Heart right ventricle (tissue), 16 donors: ENCODE measurements at regions not wholly inside any gene's neighbourhood (a gene's known extent, or its start where the extent isn't known, plus 50 kb on each side); places are given as distances from the start of the nearest gene placed in this dataset.

ENCODE experiments used
- ATAC-seq, 8 donors: fragments of 200-7000 bp; cut with Tn5 transposase; one replicate each; pipeline ENCODE4 v1.9.1; 2020; ENCODE audit warnings: mild to moderate bottlenecking in 8 of 8, moderate library complexity in 8 of 8, moderate number of reproducible peaks in 1 of 8
- DNase-seq, 2 donors: peaks; one replicate each; pipeline ENCODE4 v3.0.0-alpha.2; 2020
- H3K27ac ChIP-seq, 10 donors: fragments of 200-600 bp; sonication (generic) in 2 of 10; one replicate each; pipeline versions ENCODE4 v1.5.0 to v1.8.0; 2020 to 2022; ENCODE audit warnings: mild to moderate bottlenecking in 3 of 10
- H3K27me3 ChIP-seq, 7 donors: fragments of 200-600 bp; one replicate each; pipeline ENCODE4 v1.8.0; 2021 to 2022; ENCODE audit warnings: mild to moderate bottlenecking in 2 of 7
- H3K36me3 ChIP-seq, 9 donors: fragments of 200-600 bp; sonication (generic) in 1 of 9; one replicate each; pipeline versions ENCODE4 v1.5.0 to v1.8.0; 2020 to 2022; ENCODE audit warnings: mild to moderate bottlenecking in 2 of 9
- H3K4me1 ChIP-seq, 9 donors: fragments of 200-600 bp; sonication (generic) in 1 of 9; one replicate each; pipeline versions ENCODE4 v1.5.0 to v1.8.0; 2020 to 2022; ENCODE audit warnings: mild to moderate bottlenecking in 4 of 9
- H3K4me3 ChIP-seq, 10 donors: fragments of 200-600 bp; sonication (generic) in 2 of 10; one replicate each; pipeline versions ENCODE4 v1.5.0 to v1.8.0; 2020 to 2022; ENCODE audit warnings: mild to moderate bottlenecking in 7 of 10, moderate library complexity in 2 of 10
- H3K9me3 ChIP-seq, 11 donors: fragments of 200-600 bp in 10 of 11; sonication (generic) in 2 of 11; one replicate each; pipeline versions ENCODE4 v1.5.0 to v1.8.0; 2013 to 2022; ENCODE audit warnings: mild to moderate bottlenecking in 2 of 11, control low read depth in 1 of 11, moderate library complexity in 1 of 11
- WGBS, 2 donors: extraction: QIAGEN DNeasy Blood & Tissue Kit; methylation state at CpG; one replicate each; pipeline ENCODE4 v1.1.7; 2013; ENCODE audit warnings: inconsistent platforms in 1 of 2; 5-methylcytosine and 5-hydroxymethylcytosine counted together
- intact Hi-C, 10 donors: fragments of 100-400 bp; cut with DNase I; formaldehyde crosslinking; loops; one replicate each; pipeline versions ENCODE4 v1.11.1 to v1.14.2; 2022
- TF ChIP-seq, protein P1 (sequence below), 9 donors: fragments of 200-600 bp; sonication (generic) in 2 of 9; IDR thresholded peaks; one replicate each; pipeline versions ENCODE4 v1.5.0 to v1.8.0; 2021 to 2022; ENCODE audit warnings: antibody characterized with exemption in 9 of 9, mild to moderate bottlenecking in 5 of 9, moderate library complexity in 1 of 9
- donor health status: Arrhythmogenic right ventricular cardiomyopathy.
- donor health status: ischemic (EF 13 %, LVEDD 7.1; RV severe dilation, severe dysfunction).
- donor health status: healthy with polysubstance abuse.
- donor health status: DM: no; HTN: yes; CAD: no.
- donor health status: DM: no; HTN: no; CAD: no.
- donor health status: ischemic (EF 25% LVEDD 6.9; RV normal size, moderate dysfunction).
- donor health status: ischemic (EF 25% LVEDD 5.7; RV mildly dilated, moderate dysfunction).
- donor health status: healthy.
- donor health status: DM: yes; HTN: yes; CAD: no.
- donor health status: Ischemic cardiomyopathy.
- donor health status: ischemic (EF 35%, LVEDD 5.7; RV mildly dilated, moderate dysfunction).
- donor health status: nonischemic (EF 11% LVEDD 7.7; RV severe dilation, severe dysfunction).
- donor health status: DM: yes; HTN: yes; CAD: no.
- donor health status: PGD.
- donor health status: ischemic (EF 29% LVEDD 5.4; RV normal size, mild dysfunction).
- donor health status: nonischemic (EF 23%, LVEDD 6.1; RV moderate dilation, normal function).

DNA sequence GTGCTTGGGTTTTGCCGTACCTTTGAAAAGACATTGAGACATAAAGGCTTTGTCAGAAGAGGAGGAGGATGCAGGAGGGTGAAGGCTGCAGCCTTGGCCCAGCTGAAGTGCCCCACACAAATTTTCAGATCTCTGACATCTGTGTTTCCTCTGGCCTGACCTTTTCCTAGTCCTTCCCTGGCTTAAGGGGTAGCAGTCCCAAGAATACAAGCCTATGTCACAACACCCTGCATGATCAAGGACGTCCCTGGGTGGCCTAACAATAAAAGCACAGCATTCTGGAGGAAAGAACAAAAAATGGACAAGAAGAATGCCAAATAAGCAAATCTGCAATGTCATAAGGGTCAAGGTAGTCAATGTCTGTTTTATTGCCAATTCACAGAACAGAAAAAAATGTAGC is 80.8 kb upstream of the FAM9C start:
- no peak for DNase-seq
- Histone ChIP-seq H3K4me3 (no peak overlapping the region), H3K27me3 (peaks cover 0 to 40% (median 0%) of the 10 kb centered on the region in 7 donors), H3K27ac (peak overlapping the region in 5 of 10 donors; percentile 19 to 71 (median 62)), H3K4me1 (peaks cover 0 to 37% (median 7%) of the 10 kb centered on the region in 9 donors), H3K36me3 (no peaks in the 10 kb centered on the region), H3K9me3 (no peaks in the 10 kb centered on the region)
- TF ChIP-seq, protein P1, sequence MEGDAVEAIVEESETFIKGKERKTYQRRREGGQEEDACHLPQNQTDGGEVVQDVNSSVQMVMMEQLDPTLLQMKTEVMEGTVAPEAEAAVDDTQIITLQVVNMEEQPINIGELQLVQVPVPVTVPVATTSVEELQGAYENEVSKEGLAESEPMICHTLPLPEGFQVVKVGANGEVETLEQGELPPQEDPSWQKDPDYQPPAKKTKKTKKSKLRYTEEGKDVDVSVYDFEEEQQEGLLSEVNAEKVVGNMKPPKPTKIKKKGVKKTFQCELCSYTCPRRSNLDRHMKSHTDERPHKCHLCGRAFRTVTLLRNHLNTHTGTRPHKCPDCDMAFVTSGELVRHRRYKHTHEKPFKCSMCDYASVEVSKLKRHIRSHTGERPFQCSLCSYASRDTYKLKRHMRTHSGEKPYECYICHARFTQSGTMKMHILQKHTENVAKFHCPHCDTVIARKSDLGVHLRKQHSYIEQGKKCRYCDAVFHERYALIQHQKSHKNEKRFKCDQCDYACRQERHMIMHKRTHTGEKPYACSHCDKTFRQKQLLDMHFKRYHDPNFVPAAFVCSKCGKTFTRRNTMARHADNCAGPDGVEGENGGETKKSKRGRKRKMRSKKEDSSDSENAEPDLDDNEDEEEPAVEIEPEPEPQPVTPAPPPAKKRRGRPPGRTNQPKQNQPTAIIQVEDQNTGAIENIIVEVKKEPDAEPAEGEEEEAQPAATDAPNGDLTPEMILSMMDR (IDR thresholded peaks at IDR 0.05) = no peak
- ATAC-seq = no peak
- intact Hi-C loops = no loop called here
- WGBS, 2 donors = 54 to 82% methylated on average over 2 of the region's 2 CpGs

DNA sequence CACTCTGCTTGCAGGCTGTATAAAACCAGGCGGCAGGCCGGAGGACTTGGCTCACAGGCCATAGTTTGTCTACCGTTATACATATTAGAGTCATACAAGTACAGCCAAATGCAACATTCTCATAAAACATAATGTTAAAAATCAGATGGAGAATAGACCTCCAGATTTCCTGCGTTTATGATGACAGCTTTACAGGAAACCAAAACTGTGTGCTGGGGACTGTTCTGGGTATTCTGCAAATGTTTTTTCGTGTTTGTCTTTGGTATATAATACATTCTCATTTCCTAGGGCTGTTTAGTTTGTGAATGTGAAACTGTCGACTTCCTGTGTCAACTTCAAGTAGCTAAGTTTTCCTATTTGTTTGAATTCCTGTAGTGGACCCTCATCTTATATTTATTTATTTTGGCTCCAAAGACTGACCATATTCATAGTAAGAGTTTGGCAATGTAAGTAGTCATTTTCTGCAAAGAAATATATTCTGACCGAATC is 79.5 kb upstream of the FAM9C start:
- H3K27ac ChIP-seq = peak overlapping the region in 7 of 10 donors; percentile 30 to 71 (median 60)
- TF ChIP-seq, protein P1 (IDR thresholded peaks at IDR 0.05) = no peak

DNA sequence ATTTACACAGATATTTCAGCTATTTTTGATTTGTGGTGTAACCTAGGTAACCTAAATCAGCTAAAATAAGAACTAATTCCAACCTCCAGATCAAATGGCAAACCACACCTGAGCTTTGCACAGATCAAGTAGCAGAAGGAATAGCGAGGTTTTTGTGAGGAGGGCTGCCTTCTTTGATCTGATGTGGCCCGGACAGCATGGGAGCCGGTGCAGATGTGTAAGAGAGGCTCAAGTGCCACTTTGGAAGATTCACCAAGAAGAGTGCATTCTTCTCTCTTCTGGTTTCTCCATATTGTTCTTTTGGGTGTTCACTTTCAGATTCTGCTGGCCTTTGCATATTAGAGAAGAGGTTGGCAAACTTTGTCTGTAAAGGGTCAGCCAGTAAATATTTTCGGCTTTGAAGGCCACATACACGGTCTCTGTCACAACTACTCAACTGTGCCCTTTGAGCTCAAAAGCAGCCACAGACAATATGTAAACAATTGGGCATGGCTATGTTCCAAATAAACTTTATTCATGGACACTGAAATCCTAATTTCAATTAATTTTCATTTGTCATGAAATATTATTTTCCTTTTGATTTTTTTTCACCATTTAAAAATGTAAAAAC is 78.9 kb upstream of the FAM9C start:
- Histone ChIP-seq H3K27ac (peak overlapping the region in 7 of 10 donors; percentile 30 to 71 (median 60)), H3K4me1 (peaks cover 0 to 49% (median 13%) of the 10 kb centered on the region in 9 donors)

More for the DNA sequence above, 79.5 kb upstream of the FAM9C start:
- H3K4me3 ChIP-seq = no peak overlapping the region
- H3K4me1 ChIP-seq = peaks cover 0 to 49% (median 13%) of the 10 kb centered on the region in 9 donors
- intact Hi-C loops = no loop called here
- WGBS, 2 donors = 42 to 59% methylated on average over 7 of the region's 7 CpGs
- no peak for DNase-seq
- peaks cover 0 to 49% (median 0%) of the 10 kb centered on the region in 7 donors for H3K27me3 ChIP-seq
- peak in 2 of 8 donors; percentile 6 to 9 for ATAC-seq
- H3K9me3 ChIP-seq = no peaks in the 10 kb centered on the region
- no peaks in the 10 kb centered on the region for H3K36me3 ChIP-seq

DNA sequence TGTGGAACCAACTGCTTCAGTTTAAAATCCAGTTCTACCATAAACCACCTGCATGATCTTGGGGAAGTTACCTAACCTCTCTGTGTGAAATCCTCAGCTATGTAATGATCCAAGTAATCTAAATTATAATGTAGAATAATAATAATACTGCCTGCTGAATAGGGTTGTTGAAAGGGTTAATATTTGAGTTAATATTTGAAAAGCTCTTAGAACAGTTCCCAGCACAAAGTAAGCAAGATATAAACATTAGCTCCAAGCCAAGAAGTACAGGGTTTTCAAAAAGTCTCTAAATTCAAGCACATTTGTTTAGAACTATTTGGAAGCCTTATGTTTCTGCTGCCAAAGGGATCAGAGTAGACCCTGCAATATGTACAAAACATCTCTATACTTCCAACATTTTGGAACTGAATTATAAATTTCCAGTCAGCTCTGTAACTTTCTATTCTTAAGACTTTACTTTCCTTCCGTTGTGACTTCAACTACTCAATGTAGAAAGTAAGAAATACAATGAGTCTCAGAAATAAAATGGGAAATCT is 76.7 kb upstream of the FAM9C start:
- Histone ChIP-seq H3K27me3 (peaks cover 0 to 51% (median 0%) of the 10 kb centered on the region in 7 donors), H3K9me3 (peaks cover 0 to 10% (median 0%) of the 10 kb centered on the region in 11 donors), H3K4me1 (peaks cover 0 to 46% (median 13%) of the 10 kb centered on the region in 9 donors), H3K4me3 (no peak overlapping the region), H3K27ac (peak overlapping the region in 7 of 10 donors; percentile 19 to 73 (median 67)), H3K36me3 (no peaks in the 10 kb centered on the region)
- WGBS, 2 donors = 50 to 58% methylated on average over 1 of the region's 1 CpG
- TF ChIP-seq, protein P1 (IDR thresholded peaks at IDR 0.05) = no peak
- intact Hi-C loops = no loop called here
- no peak for ATAC-seq
- DNase-seq = no peak

More for the DNA sequence above, 78.9 kb upstream of the FAM9C start:
- Histone ChIP-seq H3K4me3 (no peak overlapping the region), H3K27me3 (peaks cover 0 to 55% (median 0%) of the 10 kb centered on the region in 7 donors), H3K9me3 (no peaks in the 10 kb centered on the region), H3K36me3 (no peaks in the 10 kb centered on the region)
- WGBS, 2 donors = 72 to 79% methylated on average over 5 of the region's 5 CpGs
- DNase-seq = no peak
- TF ChIP-seq, protein P1 (IDR thresholded peaks at IDR 0.05) = no peak
- no peak for ATAC-seq
- intact Hi-C loops = no loop called here
